ENCODE measurements at regions not wholly inside any gene's neighbourhood (a gene's known extent, or its start where the extent isn't known, plus 50 kb on each side); places are given as distances from the start of the nearest gene placed in this dataset.

DNA sequence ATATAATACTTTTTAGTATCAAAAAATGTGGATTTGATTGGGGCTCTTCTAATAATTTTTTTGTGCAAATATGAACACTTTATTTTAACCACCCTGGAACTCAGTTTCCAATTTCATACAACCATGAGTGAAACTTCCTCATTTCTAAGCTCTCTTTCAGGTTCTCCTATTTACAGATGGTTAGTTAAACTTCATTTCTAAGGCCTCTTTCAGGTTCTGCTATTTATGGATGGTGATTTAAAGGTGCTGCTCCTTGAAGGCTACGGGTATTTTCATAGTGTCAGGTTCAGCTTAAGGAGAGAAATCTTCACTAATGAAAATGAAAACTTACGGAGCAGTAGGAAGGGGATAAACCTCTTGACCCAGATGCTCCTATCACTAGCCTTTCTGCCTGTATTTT is 568.3 kb downstream of the KIF20B start:
- TF ChIP-seq CTCF (IDR thresholded peaks at IDR 0.05) (no peak), POLR2A (IDR thresholded peaks at IDR 0.05) (no peak)
- H3K9me3 ChIP-seq (replicated peaks in 1 of 3): no peaks in the 10 kb centered on the region
- no peaks in the 10 kb centered on the region for H3K36me3 ChIP-seq (replicated peaks in 1 of 2)
- 80 to 86% (median 83%) methylated on average over 2 of the region's 2 CpGs for WGBS, 4 donors
- intact Hi-C loops (cut with DNase I): no loop called here
- no peak for DNase-seq
- H3K27me3 ChIP-seq: no peaks in the 10 kb centered on the region
- H3K27ac ChIP-seq: no peak overlapping the region
- no peak overlapping the region for H3K4me3 ChIP-seq
- H3K4me1 ChIP-seq (replicated peaks in 1 of 2): no peaks in the 10 kb centered on the region

- H3K27me3 ChIP-seq: no peaks in the 10 kb centered on the region
- no peaks in the 10 kb centered on the region for H3K36me3 ChIP-seq (replicated peaks in 1 of 2)
- intact Hi-C loops (cut with DNase I): no loop called here
- peaks cover 0 to 3% (median 0%) of the 10 kb centered on the region in 3 donors for H3K9me3 ChIP-seq (replicated peaks in 1 of 3)
- no peak for TF ChIP-seq POLR2A (IDR thresholded peaks at IDR 0.05)
- TF ChIP-seq CTCF (IDR thresholded peaks at IDR 0.05): no peak
- 72 to 83% (median 76%) methylated on average over 5 of the region's 5 CpGs for WGBS, 4 donors
- peaks cover 0 to 4% of the 10 kb centered on the region in 2 donors for H3K4me1 ChIP-seq (replicated peaks in 1 of 2)
- DNase-seq: no peak
- H3K27ac ChIP-seq: no peak overlapping the region
- H3K4me3 ChIP-seq: no peak overlapping the region
Observed at GRCh38 chr10:90274721-90275468, 573.5 kb downstream of the KIF20B start.

- Histone ChIP-seq H3K27ac (no peak overlapping the region), H3K4me1 (replicated peaks in 1 of 2) (peaks cover 0 to 4% of the 10 kb centered on the region in 2 donors), H3K36me3 (replicated peaks in 1 of 2) (no peaks in the 10 kb centered on the region), H3K4me3 (no peak overlapping the region), H3K27me3 (no peaks in the 10 kb centered on the region), H3K9me3 (replicated peaks in 1 of 3) (peaks cover 0 to 3% (median 0%) of the 10 kb centered on the region in 3 donors)
- TF ChIP-seq POLR2A (IDR thresholded peaks at IDR 0.05): no peak
- no peak for TF ChIP-seq CTCF (IDR thresholded peaks at IDR 0.05)
- intact Hi-C loops (cut with DNase I): no loop called here
- no peak for DNase-seq
- 48 to 65% (median 55%) methylated on average over 4 of the region's 4 CpGs for WGBS, 4 donors
Observed at GRCh38 chr10:90276894-90277475, 575.6 kb downstream of the KIF20B start.

DNA sequence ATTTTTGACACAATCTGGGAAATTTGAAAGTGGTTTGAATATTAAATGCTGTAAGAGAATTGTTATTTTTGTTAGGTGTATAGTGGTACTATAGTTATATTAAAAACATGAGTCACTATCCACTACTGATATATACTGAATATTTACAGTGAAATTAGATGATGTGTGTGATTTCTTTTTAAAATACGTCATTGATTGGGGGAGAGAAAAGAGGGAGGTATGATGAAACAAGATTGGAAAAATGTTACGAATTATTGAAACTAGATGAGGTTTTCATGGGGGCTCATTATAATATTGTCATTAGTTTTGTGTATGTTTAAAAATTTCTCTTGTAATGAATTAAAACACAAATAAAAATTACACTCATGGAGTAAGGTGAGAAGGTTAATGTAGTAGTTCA is 571.4 kb downstream of the HTR7 start:
- H3K4me1 ChIP-seq (replicated peaks in 1 of 2): no peaks in the 10 kb centered on the region
- WGBS, 4 donors: 73 to 95% (median 75%) methylated on average over 2 of the region's 2 CpGs
- no peaks in the 10 kb centered on the region for H3K36me3 ChIP-seq (replicated peaks in 1 of 2)
- no peak overlapping the region for H3K27ac ChIP-seq
- no peaks in the 10 kb centered on the region for H3K9me3 ChIP-seq (replicated peaks in 1 of 3)
- no peak for DNase-seq
- intact Hi-C loops (cut with DNase I): no loop called here
- TF ChIP-seq CTCF (IDR thresholded peaks at IDR 0.05) (no peak), POLR2A (IDR thresholded peaks at IDR 0.05) (no peak)
- no peak overlapping the region for H3K4me3 ChIP-seq
- peaks cover 5% of the 10 kb centered on the region for H3K27me3 ChIP-seq

All from adrenal gland (tissue), 9 donors.